ENCODE measurements at regions not wholly inside any gene's neighbourhood (a gene's known extent, or its start where the extent isn't known, plus 50 kb on each side); places are given as distances from the start of the nearest gene placed in this dataset.

GRCh38 chr4:38612646-38613414 lies 51.2 kb upstream of the KLF3 start (continued):
- TF ChIP-seq HINFP (CRISPR knock-in tag; IDR thresholded peaks at IDR 0.05; ENCODE audit: low read depth) (no peak), ZKSCAN8 (CRISPR knock-in tag; IDR thresholded peaks at IDR 0.05; ENCODE audit: borderline replicate concordance) (no peak), ZNF503 (CRISPR knock-in tag; IDR thresholded peaks at IDR 0.05) (no peak), ARID4A (CRISPR knock-in tag; IDR thresholded peaks at IDR 0.05; ENCODE audit: borderline replicate concordance) (no peak), ZSCAN25 (CRISPR knock-in tag; IDR thresholded peaks at IDR 0.05) (no peak), GLI4 (CRISPR knock-in tag; IDR thresholded peaks at IDR 0.05; ENCODE audit: borderline replicate concordance) (no peak), IKZF1 (IDR thresholded peaks at IDR 0.05) (no peak), ZNF432 (CRISPR knock-in tag; IDR thresholded peaks at IDR 0.05; ENCODE audit: borderline replicate concordance) (no peak), ZNF296 (CRISPR knock-in tag; conservative IDR thresholded peaks at IDR 0.05) (no peak), FUBP1 (CRISPR knock-in tag; IDR thresholded peaks at IDR 0.05; ENCODE audit: borderline replicate concordance) (no peak)
